ENCODE measurements at regions not wholly inside any gene's neighbourhood (a gene's known extent, or its start where the extent isn't known, plus 50 kb on each side); places are given as distances from the start of the nearest gene placed in this dataset.

- TF ChIP-seq, protein P1, sequence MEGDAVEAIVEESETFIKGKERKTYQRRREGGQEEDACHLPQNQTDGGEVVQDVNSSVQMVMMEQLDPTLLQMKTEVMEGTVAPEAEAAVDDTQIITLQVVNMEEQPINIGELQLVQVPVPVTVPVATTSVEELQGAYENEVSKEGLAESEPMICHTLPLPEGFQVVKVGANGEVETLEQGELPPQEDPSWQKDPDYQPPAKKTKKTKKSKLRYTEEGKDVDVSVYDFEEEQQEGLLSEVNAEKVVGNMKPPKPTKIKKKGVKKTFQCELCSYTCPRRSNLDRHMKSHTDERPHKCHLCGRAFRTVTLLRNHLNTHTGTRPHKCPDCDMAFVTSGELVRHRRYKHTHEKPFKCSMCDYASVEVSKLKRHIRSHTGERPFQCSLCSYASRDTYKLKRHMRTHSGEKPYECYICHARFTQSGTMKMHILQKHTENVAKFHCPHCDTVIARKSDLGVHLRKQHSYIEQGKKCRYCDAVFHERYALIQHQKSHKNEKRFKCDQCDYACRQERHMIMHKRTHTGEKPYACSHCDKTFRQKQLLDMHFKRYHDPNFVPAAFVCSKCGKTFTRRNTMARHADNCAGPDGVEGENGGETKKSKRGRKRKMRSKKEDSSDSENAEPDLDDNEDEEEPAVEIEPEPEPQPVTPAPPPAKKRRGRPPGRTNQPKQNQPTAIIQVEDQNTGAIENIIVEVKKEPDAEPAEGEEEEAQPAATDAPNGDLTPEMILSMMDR (IDR thresholded peaks at IDR 0.05): no peak
- no peak for TF ChIP-seq POLR2A (IDR thresholded peaks at IDR 0.05)
- no peak for DNase-seq
- no peak overlapping the region for H3K27ac ChIP-seq
These were observed 347.4 kb downstream of the FGF9 start for GRCh38 chr13:22018076-22018835.

DNA sequence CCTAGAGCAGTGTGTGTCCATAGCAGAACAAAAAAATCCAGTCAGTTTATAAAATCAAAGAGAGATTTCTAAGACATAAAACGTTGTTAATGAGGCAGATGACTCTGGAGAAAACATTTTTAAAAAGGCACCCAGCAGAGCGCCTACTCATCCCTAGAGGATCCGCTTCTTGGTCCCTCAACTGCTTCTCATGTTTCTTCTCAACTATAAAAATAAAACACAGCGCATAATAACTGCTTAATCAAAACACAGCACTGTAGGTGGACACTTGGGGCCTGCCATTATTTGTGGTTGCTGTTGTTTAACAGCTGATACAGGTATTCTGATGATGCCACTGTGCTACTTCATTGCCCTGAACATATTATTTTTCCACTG, 347.9 kb downstream of the FGF9 start:
- Histone ChIP-seq H3K27ac (no peak overlapping the region), H3K27me3 (peaks cover 0 to 3% of the 10 kb centered on the region in 2 donors), H3K4me3 (no peak overlapping the region), H3K36me3 (no peaks in the 10 kb centered on the region), H3K9me3 (no peaks in the 10 kb centered on the region), H3K4me1 (no peaks in the 10 kb centered on the region)
- DNase-seq: no peak
- TF ChIP-seq, protein P1 (IDR thresholded peaks at IDR 0.05): no peak
- TF ChIP-seq POLR2A (IDR thresholded peaks at IDR 0.05): no peak

More at GRCh38 chr13:22018076-22018835, 347.4 kb downstream of the FGF9 start:
- no peaks in the 10 kb centered on the region for H3K4me1 ChIP-seq
- no peak overlapping the region for H3K4me3 ChIP-seq
- H3K27me3 ChIP-seq: peaks cover 0 to 3% of the 10 kb centered on the region in 2 donors
- no peaks in the 10 kb centered on the region for H3K36me3 ChIP-seq
- H3K9me3 ChIP-seq: no peaks in the 10 kb centered on the region

DNA sequence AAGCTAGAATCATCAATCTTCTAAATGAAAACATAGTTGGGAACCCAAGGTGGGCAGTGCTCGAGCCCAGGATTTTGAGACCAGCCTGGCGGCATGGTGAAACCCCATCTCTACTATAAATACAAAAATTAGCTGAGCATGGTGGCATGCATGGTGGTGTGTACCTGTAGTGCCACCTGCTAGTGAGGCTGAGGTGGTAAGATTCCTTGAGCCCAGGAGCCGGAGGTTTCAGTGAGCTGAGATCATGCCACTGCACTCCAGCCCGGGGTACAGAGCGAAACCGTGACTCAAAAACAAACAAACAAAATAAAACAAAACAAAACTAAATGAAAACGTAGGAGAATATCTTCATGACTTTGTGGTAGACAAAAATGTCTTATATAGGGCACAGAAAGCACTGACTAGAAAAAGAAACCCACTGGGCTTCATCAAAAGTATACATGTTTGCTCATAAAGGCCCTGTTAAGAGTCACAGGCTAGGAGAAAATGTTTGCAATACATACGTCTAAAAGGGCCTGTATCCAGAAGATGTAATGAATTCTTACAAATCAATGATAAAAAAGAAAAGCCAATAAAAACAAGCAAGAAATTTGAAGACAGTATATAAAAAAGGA, 353.6 kb downstream of the FGF9 start:
- H3K27me3 ChIP-seq: no peaks in the 10 kb centered on the region
- H3K9me3 ChIP-seq: no peaks in the 10 kb centered on the region
- H3K36me3 ChIP-seq: no peaks in the 10 kb centered on the region
- DNase-seq: no peak
- no peaks in the 10 kb centered on the region for H3K4me1 ChIP-seq
- TF ChIP-seq, protein P1 (IDR thresholded peaks at IDR 0.05): peak in 1 of 6 experiments; percentile 24
- no peak for TF ChIP-seq POLR2A (IDR thresholded peaks at IDR 0.05)
- no peak overlapping the region for H3K27ac ChIP-seq
- H3K4me3 ChIP-seq: no peak overlapping the region

GRCh38 chr13:22027566-22027965, 356.7 kb downstream of the FGF9 start:
- Histone ChIP-seq H3K9me3 (no peaks in the 10 kb centered on the region), H3K36me3 (no peaks in the 10 kb centered on the region), H3K27ac (no peak overlapping the region), H3K4me1 (no peaks in the 10 kb centered on the region), H3K4me3 (no peak overlapping the region), H3K27me3 (no peaks in the 10 kb centered on the region)
- DNase-seq: no peak
- TF ChIP-seq POLR2A (IDR thresholded peaks at IDR 0.05): no peak
- TF ChIP-seq, protein P1 (IDR thresholded peaks at IDR 0.05): no peak

GRCh38 chr13:22028831-22029230, 358.0 kb downstream of the FGF9 start:
- Histone ChIP-seq H3K4me3 (no peak overlapping the region), H3K36me3 (no peaks in the 10 kb centered on the region), H3K27ac (no peak overlapping the region), H3K4me1 (no peaks in the 10 kb centered on the region), H3K27me3 (no peaks in the 10 kb centered on the region), H3K9me3 (no peaks in the 10 kb centered on the region)
- no peak for DNase-seq
- TF ChIP-seq, protein P1 (IDR thresholded peaks at IDR 0.05): no peak
- no peak for TF ChIP-seq POLR2A (IDR thresholded peaks at IDR 0.05)
